K562 (cell line): ENCODE measurements at regions not wholly inside any gene's neighbourhood (a gene's known extent, or its start where the extent isn't known, plus 50 kb on each side); places are given as distances from the start of the nearest gene placed in this dataset.

Experiments used
- ATAC-seq: fragments of 200-7000 bp; cut with Tn5 transposase; 3 replicates; pipeline ENCODE4 v1.9.1; 2020; ENCODE audit warnings: moderate library complexity
- BruUV-seq: library from RNA; stranded (reverse); fragments of 400-500 nt; replicated peaks from 2 replicates; lab custom pipeline; 2021; lab: Mats Ljungman, UMichigan
- CTCF ChIA-PET: fragments of 300-600 bp; formaldehyde crosslinking; extraction: SDS; loops from one replicate; lab custom pipeline; 2021; ENCODE audit warnings: low intra/inter-chr PET ratio; lab: Yijun Ruan, JAX
- POLR2A ChIA-PET: fragments of 300-600, 350-650 bp; sonication (Branson Sonifier 250); formaldehyde crosslinking; extraction: SDS; loops from one replicate; lab custom pipeline; 2021; ENCODE audit warnings: antibody characterized with exemption, inconsistent platforms; lab: Yijun Ruan, JAX
- DNase-seq, 4 experiments: peaks; one replicate each; pipeline versions ENCODE4 v3.0.0 to v3.0.0-alpha.2; 2011 to 2018; ENCODE audit warnings: low spot score in 3 of 4, mixed read lengths in 3 of 4; ENCODE audit errors: extremely low read depth in 1 of 4
- FAIRE-seq: peaks from 2 replicates; lab custom pipeline; 2011; peaks lifted over from hg19 to GRCh38; lab: Jason Lieb, UNC
- H2AFZ ChIP-seq: 2 replicates; pipeline ENCODE4 v1.6.0; 2011; ENCODE audit warnings: low read depth, low read length, control low read depth, inconsistent platforms
- H3K27ac ChIP-seq: fragments of 200-600 bp; 3 replicates; pipeline ENCODE4 v1.8.0; 2011; ENCODE audit warnings: low read depth, mild to moderate bottlenecking, control low read depth, inconsistent platforms, low read length, moderate library complexity, mixed read lengths; ENCODE audit errors: extremely low read depth
- H3K27me3 ChIP-seq, 2 experiments: fragments of 300-600 bp in 1 of 2; 2 replicates in 1 of 2; 3 replicates in 1 of 2; pipeline versions ENCODE4 v1.6.0 to v1.8.0; 2011; ENCODE audit warnings: inconsistent platforms in 2 of 2, low read length in 2 of 2, mild to moderate bottlenecking in 1 of 2, mixed read lengths in 1 of 2, moderate library complexity in 1 of 2; ENCODE audit not compliant: control insufficient read depth in 2 of 2, insufficient read depth in 2 of 2
- H3K36me3 ChIP-seq: fragments of 300-600 bp; 3 replicates; pipeline ENCODE4 v1.8.0; 2011; ENCODE audit warnings: mild to moderate bottlenecking, low read length, inconsistent platforms; ENCODE audit not compliant: control insufficient read depth, insufficient read depth
- H3K4me1 ChIP-seq, 2 experiments: fragments of 200-600 bp in 1 of 2; replicated peaks in 1 of 2; 2 replicates in 1 of 2; 3 replicates in 1 of 2; pipeline versions ENCODE4 v1.5.1 to v1.8.0; 2011; ENCODE audit warnings: inconsistent platforms in 2 of 2, low read length in 2 of 2, mild to moderate bottlenecking in 1 of 2, mixed read lengths in 1 of 2, moderate library complexity in 1 of 2; ENCODE audit not compliant: control insufficient read depth in 2 of 2, insufficient read depth in 2 of 2
- H3K4me2 ChIP-seq: 2 replicates; pipeline ENCODE4 v1.6.1; 2011; ENCODE audit warnings: low read length, control low read depth, inconsistent platforms, mixed read lengths; ENCODE audit not compliant: insufficient read depth
- H3K4me3 ChIP-seq: fragments of 200-600 bp; sonication (generic), shearing (Covaris generic); 2 replicates; pipeline ENCODE4 v1.5.1; 2016; ENCODE audit warnings: control low read depth, inconsistent platforms
- H3K79me2 ChIP-seq: fragments of 200-600 bp; 3 replicates; pipeline ENCODE4 v1.8.0; 2011; ENCODE audit warnings: low read length, inconsistent platforms; ENCODE audit not compliant: control insufficient read depth, insufficient read depth
- H3K9ac ChIP-seq, 2 experiments: 2 replicates each; pipeline versions ENCODE4 v1.6.0 to v1.6.1; 2011; ENCODE audit warnings: low read depth in 2 of 2, low read length in 2 of 2, control low read depth in 1 of 2, inconsistent platforms in 1 of 2, mild to moderate bottlenecking in 1 of 2, mixed read lengths in 1 of 2; ENCODE audit not compliant: insufficient read depth in 1 of 2
- H3K9me1 ChIP-seq: one replicate; pipeline ENCODE4 v1.6.0; 2011; ENCODE audit warnings: inconsistent platforms, mild to moderate bottlenecking, low read length, moderate library complexity; ENCODE audit not compliant: control insufficient read depth, insufficient read depth
- H3K9me3 ChIP-seq: replicated peaks from 2 replicates; pipeline ENCODE4 v1.5.1; 2011; ENCODE audit warnings: low read depth, low read length, inconsistent platforms; ENCODE audit not compliant: control insufficient read depth, insufficient read depth
- H4K20me1 ChIP-seq: replicated peaks from 2 replicates; pipeline ENCODE4 v1.6.1; 2011; ENCODE audit warnings: low read length, inconsistent platforms, mixed read lengths; ENCODE audit not compliant: control insufficient read depth, insufficient read depth
- ATF1 ChIP-seq, 2 experiments: fragments of 450-650 bp in 1 of 2; IDR thresholded peaks; 2 replicates each; pipeline ENCODE4 v1.6.1; 2016; ENCODE audit warnings: missing compliant biosample characterization in 1 of 2, missing genetic modification characterization in 1 of 2
- CBX8 ChIP-seq: fragments of 200-600 bp; sonication (generic); IDR thresholded peaks from 2 replicates; pipeline ENCODE4 v1.6.1; 2012; ENCODE audit warnings: borderline replicate concordance, mixed run types, low read depth, mild to moderate bottlenecking, moderate library complexity, mixed read lengths, low read length, control low read depth, inconsistent platforms; ENCODE audit not compliant: poor library complexity, severe bottlenecking; ENCODE audit errors: extremely low read depth
- DACH1 ChIP-seq: fragments of 450-650 bp; IDR thresholded peaks from 2 replicates; pipeline ENCODE4 v1.6.1; 2018; ENCODE audit not compliant: partially characterized antibody
- ESRRA ChIP-seq: fragments of 450-650 bp; IDR thresholded peaks from 2 replicates; pipeline ENCODE4 v1.6.1; 2014; ENCODE audit warnings: low read depth, mild to moderate bottlenecking, moderate library complexity, borderline replicate concordance
- MCM7 ChIP-seq, 2 experiments: fragments of 450-650 bp; IDR thresholded peaks; 2 replicates each; pipeline ENCODE4 v1.6.1; 2016 to 2018
- MTF1 ChIP-seq: fragments of 250-450 bp; sonication (Bioruptor Pico); IDR thresholded peaks from 2 replicates; pipeline ENCODE4 v1.9.0; 2021; ENCODE audit warnings: moderate library complexity, mild to moderate bottlenecking, inconsistent platforms, borderline replicate concordance
- OTX1 ChIP-seq: fragments of 450-650 bp; formaldehyde crosslinking; IDR thresholded peaks from 2 replicates; pipeline ENCODE4 v1.4.0; 2022; ENCODE audit warnings: mild to moderate bottlenecking
- PHF21A ChIP-seq: fragments of 450-650 bp; IDR thresholded peaks from 2 replicates; pipeline ENCODE4 v1.6.1; 2017; ENCODE audit warnings: low read depth, borderline replicate concordance
- POLR3G ChIP-seq: IDR thresholded peaks from 2 replicates; pipeline ENCODE4 v1.6.1; 2011; ENCODE audit not compliant: insufficient read length, insufficient replicate concordance; ENCODE audit errors: extremely low read depth
- SRSF1 ChIP-seq: fragments of 200-400 bp; formaldehyde crosslinking; IDR thresholded peaks from 2 replicates; pipeline ENCODE4 v1.6.1; 2017; ENCODE audit warnings: mild to moderate bottlenecking, low read depth, low read length, moderate library complexity
- TRIM28 ChIP-seq: fragments of 450-650 bp; IDR thresholded peaks from 2 replicates; pipeline ENCODE4 v1.6.1; 2017
- WGBS: fragments of 100-300 bp; shearing (Covaris generic); methylation state at CpG from one replicate; pipeline ENCODE4 v1.1.6; 2016; ENCODE audit warnings: low coverage, mixed read lengths; ENCODE audit not compliant: insufficient coverage; ENCODE audit errors: missing lambda C conversion rate; 5-methylcytosine and 5-hydroxymethylcytosine counted together
- in situ Hi-C: fragments of 300-500 bp; cut with MboI; formaldehyde crosslinking; loops from 4 replicates; pipeline ENCODE4 v1.15.0; 2018; ENCODE audit warnings: inconsistent platforms, mixed read lengths
- intact Hi-C: fragments of 100-400 bp; cut with micrococcal nuclease; formaldehyde crosslinking; loops from 2 replicates; pipeline ENCODE4 v1.14.2; 2022
- TF ChIP-seq, protein P1 (sequence below): fragments of 250-450 bp; sonication (Bioruptor Pico); IDR thresholded peaks from 2 replicates; pipeline ENCODE4 v1.8.0; 2021; ENCODE audit warnings: moderate library complexity, mild to moderate bottlenecking, inconsistent platforms

DNA sequence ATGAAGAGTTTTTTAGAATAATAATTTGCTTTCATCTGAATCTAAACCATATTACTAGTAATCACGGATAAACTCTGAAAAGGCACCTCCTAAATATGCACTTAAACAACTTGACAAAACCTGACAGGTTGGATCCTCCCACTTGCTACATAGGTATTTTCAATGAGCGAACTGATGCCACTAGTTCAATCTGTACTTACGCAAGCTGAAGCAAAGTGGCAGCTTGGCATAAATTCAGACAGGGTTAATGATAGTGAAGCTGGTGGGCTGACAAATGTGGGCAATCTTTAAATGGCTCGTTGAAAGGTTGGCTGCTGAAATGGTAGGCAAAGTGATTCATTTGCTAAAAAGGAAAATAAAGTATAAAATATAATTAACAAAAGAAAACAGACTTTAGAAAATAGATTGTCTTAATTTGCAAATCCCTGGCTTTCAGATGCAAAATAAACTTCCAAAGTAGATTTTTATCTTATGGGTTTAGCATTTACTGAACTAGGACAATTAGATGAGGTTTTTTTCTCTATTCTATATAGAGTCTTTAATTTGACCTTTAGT, 1713.5 kb upstream of the SLC39A10 start:
- CTCF ChIA-PET = no interaction called here
- no TSS peak for BruUV-seq
- no peak overlapping the region for H3K4me2 ChIP-seq

More for the DNA sequence above, 1713.5 kb upstream of the SLC39A10 start:
- TF ChIP-seq PHF21A (no peak), ESRRA (no peak), POLR3G (no peak), MCM7 (IDR thresholded peaks at IDR 0.05) (no peak), OTX1 (no peak), SRSF1 (no peak), MTF1 (CRISPR knock-in tag) (no peak), ATF1 (CRISPR knock-in tag; IDR thresholded peaks at IDR 0.05) (no peak), ATF1 (tag; IDR thresholded peaks at IDR 0.05) (no peak), CBX8 (no peak), TRIM28 (no peak), DACH1 (no peak)
- TF ChIP-seq, protein P1, sequence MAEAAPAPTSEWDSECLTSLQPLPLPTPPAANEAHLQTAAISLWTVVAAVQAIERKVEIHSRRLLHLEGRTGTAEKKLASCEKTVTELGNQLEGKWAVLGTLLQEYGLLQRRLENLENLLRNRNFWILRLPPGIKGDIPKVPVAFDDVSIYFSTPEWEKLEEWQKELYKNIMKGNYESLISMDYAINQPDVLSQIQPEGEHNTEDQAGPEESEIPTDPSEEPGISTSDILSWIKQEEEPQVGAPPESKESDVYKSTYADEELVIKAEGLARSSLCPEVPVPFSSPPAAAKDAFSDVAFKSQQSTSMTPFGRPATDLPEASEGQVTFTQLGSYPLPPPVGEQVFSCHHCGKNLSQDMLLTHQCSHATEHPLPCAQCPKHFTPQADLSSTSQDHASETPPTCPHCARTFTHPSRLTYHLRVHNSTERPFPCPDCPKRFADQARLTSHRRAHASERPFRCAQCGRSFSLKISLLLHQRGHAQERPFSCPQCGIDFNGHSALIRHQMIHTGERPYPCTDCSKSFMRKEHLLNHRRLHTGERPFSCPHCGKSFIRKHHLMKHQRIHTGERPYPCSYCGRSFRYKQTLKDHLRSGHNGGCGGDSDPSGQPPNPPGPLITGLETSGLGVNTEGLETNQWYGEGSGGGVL (CRISPR knock-in tag) = no peak
- TF ChIP-seq, all 486 proteins: peak for 0
- FAIRE-seq (no peak), DNase-seq (no peak), ATAC-seq (no peak)
- Histone ChIP-seq H3K27ac (no peak overlapping the region), H3K79me2 (no peaks in the 10 kb centered on the region), H3K9me1 (no peaks in the 10 kb centered on the region), H3K36me3 (no peaks in the 10 kb centered on the region), H3K4me3 (no peak overlapping the region), H3K4me1 (no peaks in the 10 kb centered on the region), H3K27me3 (no peaks in the 10 kb centered on the region), H2AFZ (no peak overlapping the region), H3K9me3 (no peaks in the 10 kb centered on the region; the same call in 1 of the 2 replicates), H4K20me1 (no peaks in the 10 kb centered on the region), H3K9ac (no peak overlapping the region)
- intact Hi-C loops = no loop called here
- WGBS = 0% methylated on average over 4 of the region's 4 CpGs
- in situ Hi-C loops = no loop called here
- POLR2A ChIA-PET = no interaction called here
